Superior temporal gyrus (tissue), 1 donor: ENCODE measurements at regions not wholly inside any gene's neighbourhood (a gene's known extent, or its start where the extent isn't known, plus 50 kb on each side); places are given as distances from the start of the nearest gene placed in this dataset.

Experiments
- DNase-seq: peaks from one replicate; pipeline ENCODE4 v3.0.0-alpha.2; 2016; ENCODE audit errors: extremely low spot score

DNA sequence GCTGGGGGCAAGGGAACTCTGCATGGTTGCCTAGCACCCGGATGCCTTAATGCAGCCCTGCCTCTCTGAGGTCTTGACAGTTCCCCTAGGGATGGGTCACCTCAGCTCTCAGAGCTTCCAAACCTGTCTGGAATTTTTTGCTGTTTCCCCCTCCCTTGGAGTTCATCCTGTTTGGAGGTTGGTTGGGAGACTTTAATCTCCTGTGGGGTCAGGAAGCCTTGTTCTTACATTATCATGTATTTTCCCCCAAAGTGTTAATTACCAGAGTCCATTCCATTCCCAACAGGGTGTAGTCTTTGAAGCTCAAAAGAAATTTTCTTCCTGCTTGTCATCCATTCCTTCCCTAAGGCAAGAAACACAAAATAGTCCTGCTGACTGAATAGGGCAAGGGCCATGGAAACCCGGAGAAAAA, 150.3 kb upstream of the SPRY4 start:
- no peak for DNase-seq

DNA sequence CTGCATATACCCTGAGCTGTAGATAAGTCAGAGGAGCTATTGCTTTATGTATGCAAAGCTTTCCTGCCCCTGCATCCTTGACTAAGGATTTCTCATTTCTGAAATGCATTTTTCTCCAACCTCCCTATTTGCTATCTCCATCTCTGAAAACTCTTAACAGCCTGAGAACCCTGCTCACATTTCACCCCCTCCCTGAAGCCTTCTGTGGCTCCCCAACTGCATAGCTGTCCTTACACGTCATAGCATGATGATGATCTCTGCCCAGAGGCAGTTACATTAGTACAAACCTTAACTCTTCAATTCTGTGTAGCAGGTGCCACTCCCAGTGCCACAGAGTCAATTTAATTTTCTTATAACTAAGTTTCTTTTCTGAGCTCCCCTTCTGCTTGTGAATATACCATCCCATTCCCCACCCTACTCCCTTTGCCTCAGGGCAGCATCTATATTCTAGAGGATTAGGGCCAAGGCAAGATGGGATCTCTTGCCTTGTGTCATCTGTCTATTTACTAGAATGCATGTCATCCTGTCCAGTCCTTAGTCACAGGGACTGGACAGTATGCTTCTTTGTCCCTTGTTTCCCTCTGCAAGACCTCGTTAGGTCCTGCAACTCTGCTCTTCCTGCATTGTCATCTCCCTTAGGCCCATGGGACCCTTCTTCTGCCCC, 149.7 kb upstream of the SPRY4 start:
- no peak for DNase-seq

DNA sequence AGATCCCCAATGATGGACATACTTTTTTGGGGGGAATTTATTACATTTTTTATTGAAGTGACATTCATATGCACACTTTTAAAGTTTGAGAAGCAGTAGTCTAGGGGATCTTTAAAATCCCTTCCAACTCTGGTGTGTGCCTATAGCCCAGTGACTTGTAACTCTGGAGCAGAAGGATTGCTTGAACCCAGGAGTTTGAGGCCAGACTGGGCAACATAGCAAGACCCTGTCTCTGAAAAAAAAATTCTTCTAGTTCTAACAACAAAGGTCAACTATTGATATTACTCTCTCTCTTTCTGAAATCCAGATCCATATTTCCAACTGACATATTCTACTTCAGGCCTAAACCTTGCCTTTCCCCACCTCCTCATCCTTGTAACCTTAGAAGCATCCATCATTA, 148.2 kb upstream of the SPRY4 start:
- no peak for DNase-seq

DNA sequence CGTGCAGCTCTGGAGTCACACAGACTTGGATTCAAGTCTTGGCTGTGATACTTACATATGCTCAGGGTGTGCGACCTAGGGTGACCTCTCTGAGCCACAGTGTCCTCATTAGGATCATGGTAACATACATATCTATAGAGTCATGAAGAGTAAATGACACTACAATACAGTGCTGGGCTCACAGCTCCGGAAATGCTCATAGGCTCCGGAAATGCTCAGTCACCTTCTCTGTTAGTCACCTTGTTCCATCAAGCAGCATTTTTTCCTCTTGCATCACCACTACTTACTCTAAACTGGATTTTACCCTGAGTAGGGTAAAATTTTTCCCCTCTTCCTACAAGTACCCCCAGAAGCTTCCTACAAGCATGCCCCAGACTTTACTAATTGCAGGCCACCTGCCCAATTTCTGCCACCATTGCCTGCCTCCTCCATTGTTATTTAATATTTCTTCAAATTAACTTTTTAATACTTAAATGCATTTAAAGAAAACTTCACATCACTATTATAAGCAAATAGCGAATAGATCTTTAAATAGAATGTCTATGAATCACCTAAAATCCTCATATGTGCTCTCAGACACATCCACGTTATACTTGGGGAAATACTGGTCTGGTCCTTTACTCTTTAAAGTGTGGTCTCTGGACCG, 147.6 kb upstream of the SPRY4 start:
- no peak for DNase-seq

DNA sequence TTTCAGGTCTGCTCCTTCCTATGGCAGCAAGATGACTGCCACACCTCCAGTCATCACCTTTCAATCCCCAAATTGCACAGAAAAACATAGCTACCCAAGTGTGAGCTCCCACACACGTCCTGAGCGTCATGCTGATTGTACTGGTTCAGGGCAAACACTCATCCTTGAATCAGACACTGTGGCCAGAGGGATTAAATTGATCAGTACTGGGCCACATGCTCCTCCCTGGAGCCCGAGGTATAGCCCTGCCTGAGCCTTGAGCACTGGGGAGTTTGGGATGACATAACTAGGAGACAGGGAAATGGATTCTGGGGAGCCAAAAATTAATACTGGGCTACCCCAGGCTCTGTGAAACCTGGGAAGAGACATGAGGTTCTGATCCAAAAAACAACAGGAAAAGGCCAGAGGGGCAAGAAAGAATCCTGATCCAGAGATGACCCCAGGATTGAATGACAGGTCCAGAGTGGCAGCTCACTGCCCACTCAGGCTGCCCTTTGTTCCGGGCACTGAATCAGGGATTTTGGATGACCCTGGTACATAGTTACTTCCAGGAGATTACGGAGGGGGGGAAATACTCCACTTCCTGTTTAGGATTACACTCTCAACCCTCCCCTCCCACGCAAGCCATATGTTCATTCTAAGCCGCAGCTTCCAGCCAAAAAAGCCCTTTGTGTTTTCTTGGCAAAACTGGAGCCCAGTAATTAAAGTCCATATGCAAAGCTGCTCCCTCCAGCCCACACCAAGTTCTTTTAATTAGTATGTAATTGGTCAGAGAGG, 141.6 kb upstream of the SPRY4 start:
- DNase-seq: no peak

DNA sequence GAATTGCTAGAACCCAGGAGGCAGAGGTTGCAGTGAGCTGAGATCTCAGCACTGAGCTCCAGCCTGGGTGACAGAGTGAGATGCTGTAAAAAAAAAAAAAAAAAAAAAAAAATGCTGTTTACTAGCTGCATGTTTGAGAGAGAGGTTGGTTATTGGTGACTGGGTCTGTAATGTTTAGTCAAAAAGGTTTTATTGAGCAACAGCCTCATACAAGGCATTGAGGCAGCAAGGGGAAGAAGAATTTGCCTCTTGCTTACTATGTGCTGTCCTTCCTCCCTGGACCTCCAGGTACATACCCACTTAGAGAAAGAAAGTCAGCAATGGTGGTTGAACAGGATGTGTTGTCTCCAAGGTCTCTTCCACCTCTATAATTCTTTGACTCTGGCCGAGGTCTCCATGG, 140.7 kb upstream of the SPRY4 start:
- DNase-seq: no peak

DNA sequence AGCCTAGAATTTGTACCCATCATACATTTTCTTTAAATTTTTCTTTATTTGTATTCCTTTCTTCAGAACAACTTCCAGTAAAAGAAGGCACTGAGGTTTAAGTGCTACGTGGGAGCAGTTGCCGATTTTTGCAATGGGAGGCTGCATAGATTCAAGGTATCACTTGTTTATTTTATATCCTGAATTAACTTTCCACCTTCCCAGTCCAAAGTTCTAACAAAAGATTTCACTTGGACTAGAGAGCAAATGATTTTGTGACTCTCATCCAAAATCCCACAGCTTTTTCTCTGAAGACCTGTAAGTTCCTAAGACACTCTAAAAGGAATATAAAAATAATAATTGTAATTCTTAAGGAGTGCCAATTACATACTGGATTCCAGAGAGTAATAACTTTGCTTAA, 139.1 kb upstream of the SPRY4 start:
- no peak for DNase-seq

DNA sequence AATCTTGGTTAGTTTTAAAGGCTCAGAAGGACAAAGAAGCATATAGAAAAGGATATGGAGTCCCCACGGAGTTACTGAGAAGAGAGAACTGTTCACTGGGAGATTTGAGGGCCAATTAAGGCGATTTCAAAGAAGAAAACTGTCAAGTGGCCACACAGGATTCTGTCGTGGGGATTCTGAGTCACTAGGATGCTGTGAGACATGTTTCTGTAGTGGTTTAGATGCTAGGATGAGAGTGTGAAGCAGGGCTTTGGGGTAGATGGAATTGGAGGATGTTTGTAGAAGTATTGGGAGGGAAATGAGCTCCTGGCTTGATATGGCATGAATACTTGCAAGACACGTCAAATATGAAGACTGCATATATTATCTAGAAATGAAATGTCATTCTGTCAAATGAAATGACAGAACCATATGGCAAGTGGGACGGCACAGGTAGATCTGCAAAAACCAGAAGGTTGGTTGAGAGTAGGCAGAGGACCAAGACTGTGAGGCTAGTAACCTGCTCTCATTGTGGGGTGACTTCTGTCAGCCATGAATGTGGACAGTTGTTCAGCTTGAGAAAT, 136.3 kb upstream of the SPRY4 start:
- no peak for DNase-seq

DNA sequence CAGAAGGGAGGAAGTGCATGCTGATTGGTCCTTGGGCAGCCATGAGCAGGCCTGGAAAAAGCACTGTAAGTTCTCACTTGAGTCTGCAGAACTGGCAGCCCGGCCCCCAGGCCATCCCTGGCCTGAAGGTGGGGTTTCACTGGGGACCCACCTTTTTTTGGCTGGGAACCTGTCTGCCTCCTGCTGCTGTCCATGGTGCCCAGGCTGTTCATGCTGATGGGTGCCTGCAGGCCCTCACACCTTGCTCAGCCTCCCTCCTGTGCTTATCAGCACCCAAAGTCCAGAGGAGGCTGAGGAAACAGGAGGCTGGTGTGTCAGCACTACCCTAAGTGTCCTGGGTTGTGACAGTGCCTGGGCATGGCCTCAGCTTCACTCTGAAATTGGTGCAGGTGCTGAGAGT, 134.4 kb upstream of the SPRY4 start:
- no peak for DNase-seq

DNA sequence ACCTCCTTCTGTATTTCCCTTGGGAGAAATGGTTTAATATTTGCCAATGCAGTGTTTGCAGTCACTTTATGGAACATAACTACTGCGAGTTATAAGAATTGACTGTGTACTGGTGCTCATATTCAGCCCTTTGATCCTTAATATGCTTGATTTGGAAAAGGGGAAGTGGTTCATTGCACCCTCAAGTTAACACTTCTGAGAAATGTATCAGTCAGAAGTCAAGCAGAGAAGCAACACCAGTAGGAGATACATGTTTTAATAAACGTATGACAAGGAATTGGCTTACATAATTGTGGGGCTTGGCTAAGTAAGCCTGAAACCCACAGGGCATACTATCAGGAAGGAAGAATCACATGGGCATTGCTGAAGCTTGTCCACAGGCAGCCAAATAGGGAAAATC, 131.0 kb upstream of the SPRY4 start:
- no peak for DNase-seq

DNA sequence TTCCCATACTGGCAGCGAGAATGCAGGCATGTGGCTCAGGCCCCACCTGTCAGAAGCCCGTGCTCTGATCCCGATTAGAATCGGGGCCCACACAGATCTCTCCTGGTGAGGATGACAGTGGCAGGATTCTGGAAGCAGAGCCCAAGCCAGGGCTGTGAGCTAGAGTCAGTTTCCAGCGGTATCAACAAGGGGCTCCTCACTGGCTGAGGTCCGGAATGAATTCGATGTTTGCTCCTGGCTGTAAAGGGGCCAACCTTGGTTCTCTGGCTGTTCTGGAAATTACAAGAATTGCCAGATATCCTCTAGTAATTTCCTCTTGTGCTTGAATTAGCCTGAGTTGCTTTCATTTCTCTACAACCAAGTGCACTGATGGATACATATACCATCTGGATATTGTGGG, 129.1 kb upstream of the SPRY4 start:
- no peak for DNase-seq

DNA sequence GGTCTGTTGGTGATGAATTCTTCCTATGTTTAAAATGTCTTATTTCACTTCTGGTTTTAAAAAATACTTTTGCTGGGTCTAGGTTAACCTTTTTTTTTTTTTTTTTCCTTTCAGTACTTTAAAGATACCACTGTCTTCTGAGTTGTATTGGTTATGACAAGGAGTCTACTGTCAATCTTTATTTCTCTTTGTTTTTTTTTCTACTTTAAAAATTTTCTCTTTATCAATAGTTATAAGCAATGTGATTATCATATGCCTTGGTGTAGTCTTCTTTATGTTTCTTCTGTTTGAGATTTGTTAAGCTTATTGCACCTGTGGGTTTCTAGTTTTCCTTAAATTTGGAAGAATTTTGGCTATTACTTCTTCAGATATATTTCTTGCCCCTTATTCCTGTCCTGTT, 125.6 kb upstream of the SPRY4 start:
- DNase-seq: no peak

DNA sequence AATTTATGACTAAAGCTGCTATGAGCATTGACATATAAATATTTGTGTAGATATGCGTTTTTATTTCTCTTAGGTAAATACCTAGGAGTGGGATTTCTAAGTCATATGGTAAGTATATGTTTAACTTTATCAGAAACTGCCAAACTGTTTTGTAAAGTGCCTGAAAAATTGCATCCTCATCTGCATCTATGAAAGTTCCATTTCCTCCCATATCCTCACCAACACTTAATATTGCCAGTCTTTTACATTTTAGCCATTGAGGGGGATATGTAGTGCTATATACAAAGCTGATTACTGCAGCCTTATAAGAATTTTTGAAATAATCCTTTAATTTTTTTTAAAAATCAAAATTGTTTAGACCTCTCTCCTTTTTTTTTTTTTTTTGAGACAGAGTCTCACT, 123.1 kb upstream of the SPRY4 start:
- no peak for DNase-seq

DNA sequence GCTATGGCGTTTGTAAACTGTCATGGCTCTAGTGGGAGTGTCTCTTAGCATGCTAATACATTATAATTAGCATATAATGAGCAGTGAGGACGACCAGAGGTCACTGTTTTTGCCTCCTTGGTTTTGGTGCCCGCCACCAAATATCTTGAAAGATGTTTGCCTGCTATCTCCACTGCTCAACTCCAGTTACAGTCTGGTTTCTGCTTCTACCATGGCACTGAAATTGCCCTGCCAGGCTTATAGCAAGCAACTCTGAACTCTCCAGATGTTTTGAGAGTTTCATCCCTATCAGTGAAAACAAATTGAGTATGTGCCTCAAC, 122.1 kb upstream of the SPRY4 start:
- DNase-seq: no peak

DNA sequence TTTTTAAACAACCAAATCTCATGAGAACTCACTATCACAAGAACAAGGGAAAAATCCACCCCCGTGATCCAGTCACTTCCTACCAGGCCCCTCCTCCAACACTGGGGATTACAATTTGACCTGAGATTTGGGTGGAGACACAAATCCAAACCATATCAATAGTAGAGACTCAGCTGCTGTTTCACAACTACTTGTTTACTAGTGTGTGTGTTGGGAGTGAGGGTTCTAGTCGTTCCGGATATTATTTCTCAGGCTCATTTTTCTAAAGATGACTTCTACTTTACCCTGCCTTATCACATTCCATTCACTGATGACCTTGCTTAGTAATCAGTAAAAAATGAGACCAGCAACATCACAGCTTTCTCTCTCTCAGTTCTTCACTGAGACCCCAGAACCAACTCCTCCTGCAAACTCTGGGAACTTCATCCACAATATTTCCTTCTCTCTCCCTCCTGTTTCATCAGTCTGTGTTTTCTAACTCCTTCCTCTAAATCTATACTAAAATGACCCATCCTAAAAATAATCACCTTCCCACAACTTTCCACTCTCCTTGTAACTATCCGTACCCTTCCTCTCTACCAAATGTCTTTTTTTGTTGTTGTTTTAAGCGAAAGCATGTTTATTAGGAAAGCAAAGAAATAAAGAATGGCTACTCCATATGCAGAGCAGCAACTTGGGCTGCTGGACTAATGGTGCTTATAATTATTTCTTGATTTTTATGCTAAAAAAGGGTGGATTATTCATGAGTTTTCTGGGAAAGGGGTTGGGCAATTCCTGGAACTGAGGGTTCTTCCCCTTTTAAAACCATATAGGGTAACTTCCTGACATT, 121.5 kb upstream of the SPRY4 start:
- DNase-seq: no peak

DNA sequence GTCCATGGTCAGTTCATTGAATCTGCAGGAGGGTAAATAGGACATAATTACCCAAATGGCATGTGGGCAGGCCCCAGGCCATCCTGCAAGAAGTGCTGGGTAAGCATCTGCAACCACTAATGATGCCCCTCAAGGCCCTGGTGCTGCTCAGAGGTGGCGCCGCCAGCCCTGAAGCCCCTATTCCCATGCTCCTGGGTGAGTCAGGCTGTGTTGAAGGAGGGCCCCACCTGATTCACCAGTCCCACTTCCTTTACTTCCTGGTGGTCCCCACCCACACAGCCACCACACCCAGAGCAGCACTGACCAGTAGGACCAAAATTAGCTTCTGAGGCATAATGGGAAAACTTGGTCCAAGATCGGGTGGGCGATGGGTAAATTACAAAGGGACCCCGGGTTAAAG, 120.4 kb upstream of the SPRY4 start:
- DNase-seq: no peak

DNA sequence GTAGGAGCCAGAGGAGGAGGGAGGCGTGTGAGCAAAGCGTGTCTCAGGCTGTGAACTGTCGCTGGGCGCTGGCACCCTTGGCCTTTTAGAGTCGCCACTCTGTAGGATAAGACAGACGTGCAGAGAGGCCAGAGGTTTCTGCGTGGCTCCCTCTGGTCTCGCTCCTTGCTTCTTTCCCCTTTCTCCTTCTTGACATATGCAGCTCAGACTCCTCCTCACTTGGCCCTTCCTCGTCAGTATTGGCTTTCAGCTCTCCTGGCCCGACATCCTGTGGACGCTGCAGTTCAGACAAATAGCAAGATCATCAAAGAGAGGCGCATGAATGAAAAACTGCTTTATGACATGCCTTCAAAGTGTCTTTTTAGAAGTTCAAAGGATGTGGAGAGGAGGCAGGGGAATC, 116.8 kb upstream of the SPRY4 start:
- DNase-seq: no peak

DNA sequence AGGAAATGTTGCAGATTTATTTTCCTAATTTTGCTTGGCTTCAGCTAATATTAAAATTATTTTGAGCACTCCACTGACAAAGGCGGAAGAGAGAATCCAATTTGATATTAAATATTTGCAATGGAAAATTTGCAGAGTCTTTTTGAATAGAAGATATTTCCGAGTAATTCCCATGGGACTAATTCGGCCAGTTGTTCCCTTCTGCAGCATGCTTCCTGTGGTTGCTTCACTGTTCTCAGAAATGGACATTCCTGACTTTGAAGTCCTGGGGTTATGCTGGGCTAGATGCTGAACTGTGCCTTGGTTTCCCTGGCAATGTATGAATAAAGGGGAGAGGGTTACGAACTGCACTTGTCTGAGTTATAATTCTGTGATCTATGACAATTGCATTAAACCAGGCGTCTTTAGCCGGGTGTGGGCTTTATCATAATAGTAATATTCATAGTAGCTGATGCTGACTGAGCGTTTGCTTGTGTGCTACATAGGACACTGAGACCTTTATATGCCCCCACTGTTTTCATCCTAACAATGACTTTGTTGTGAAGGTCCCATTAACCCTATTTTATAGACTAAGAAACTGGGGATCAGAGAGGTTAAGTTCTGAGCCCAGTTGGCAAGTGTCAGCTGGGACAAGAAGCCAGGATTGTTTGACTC, 114.5 kb upstream of the SPRY4 start:
- no peak for DNase-seq

DNA sequence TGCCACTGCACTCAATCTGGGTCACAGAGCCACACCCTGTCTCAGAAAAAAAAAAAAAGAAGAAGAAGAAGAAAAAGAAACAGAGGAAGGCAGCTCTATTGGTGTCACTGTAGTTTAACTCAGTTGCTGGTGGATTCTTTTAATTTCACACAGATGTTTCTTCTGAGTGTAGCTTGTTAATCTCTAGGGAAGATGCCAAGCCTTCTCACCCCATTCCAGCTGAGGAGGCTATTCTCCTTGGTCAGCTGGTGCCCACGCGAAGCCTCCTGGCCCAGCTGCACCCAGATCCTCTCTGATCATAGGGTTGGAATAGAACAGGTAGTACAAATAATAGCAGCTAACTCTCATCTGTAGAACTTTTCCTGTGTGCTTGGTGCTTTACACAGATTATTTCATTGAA, 113.8 kb upstream of the SPRY4 start:
- no peak for DNase-seq

DNA sequence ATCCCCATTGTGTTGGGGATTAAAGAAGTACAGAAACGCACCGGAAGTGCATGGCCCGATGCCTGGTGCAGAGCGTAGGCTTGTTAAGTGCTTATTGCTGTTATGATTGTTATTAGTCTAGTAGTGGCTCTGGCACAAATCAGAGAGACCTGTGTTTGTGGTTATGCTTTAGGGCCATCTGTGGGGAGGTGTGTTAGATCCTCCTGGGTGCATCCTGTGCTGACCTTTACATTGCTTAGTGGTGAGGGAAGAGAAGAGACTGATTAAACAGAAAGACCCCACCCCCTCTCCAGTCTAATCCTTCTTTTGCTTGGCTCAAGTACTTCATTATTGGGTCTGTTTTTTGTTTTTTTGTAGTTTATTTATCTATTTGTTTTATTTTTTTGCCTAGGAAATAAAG, 112.7 kb upstream of the SPRY4 start:
- no peak for DNase-seq

DNA sequence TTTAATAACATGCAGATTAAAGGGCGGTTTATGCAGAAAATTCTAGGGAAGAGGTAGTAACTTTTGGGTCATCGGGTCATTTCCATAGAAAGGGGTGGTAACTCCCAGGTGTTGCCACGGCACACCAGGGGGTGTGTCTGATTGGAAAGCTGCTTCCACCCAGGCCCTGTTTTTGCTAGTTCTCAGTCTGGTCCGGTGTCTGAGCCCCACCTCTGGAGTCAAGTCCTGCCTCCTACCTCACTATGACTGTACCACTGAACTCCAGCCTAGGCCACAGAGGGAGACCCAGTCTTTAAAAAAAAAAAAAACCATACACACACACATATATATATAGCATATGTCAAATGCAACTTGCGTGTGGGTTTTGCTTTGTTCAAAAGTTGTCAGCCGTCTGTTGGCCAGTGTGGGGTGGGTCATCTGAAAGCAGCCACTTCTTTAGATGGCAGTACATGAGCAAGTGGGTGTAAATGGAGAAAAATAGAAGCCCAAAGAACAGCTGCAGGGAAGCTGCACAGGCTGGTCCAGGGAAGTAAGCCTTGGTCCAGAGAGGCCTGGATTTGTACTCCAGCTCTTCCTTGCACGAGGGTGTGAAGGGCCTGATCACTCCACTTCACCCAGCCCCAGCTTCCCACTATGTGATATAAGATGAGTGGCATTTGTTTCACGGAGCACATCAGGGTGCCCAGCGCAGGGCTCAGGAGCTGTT, 110.7 kb upstream of the SPRY4 start:
- DNase-seq: no peak
